HL-60 (cell line): ENCODE measurements at regions not wholly inside any gene's neighbourhood (a gene's known extent, or its start where the extent isn't known, plus 50 kb on each side); places are given as distances from the start of the nearest gene placed in this dataset.

Experiments
- DNase-seq, 2 experiments: peaks; one replicate each; pipeline ENCODE4 v3.0.0-alpha.2; 2010 to 2020; ENCODE audit warnings: low read depth in 1 of 2, low spot score in 1 of 2
- H3K27ac ChIP-seq: fragments of 250-450 bp; sonication (Bioruptor Pico); replicated peaks from 2 replicates; pipeline ENCODE4 v1.5.1; 2020; ENCODE audit warnings: mild to moderate bottlenecking, moderate library complexity
- H3K27me3 ChIP-seq: fragments of 250-450 bp; sonication (Bioruptor Pico); 2 replicates; pipeline ENCODE4 v1.5.1; 2021; ENCODE audit warnings: mild to moderate bottlenecking, moderate library complexity; ENCODE audit not compliant: insufficient read depth, poor library complexity, severe bottlenecking
- H3K4me3 ChIP-seq: replicated peaks from 2 replicates; pipeline ENCODE4 v1.5.1; 2011; ENCODE audit warnings: mild to moderate bottlenecking, control low read depth, low read length; ENCODE audit not compliant: insufficient read depth
- CTCF ChIP-seq: IDR thresholded peaks from one replicate; pipeline ENCODE4 v1.5.1; 2011; ENCODE audit warnings: low read length, control low read depth, inconsistent platforms; ENCODE audit not compliant: insufficient read depth
- GABPA ChIP-seq: IDR thresholded peaks from 2 replicates; pipeline ENCODE4 v1.6.1; 2012; ENCODE audit warnings: low read depth
- POLR2AphosphoS5 ChIP-seq: IDR thresholded peaks from 2 replicates; pipeline ENCODE4 v1.6.1; 2012; ENCODE audit warnings: low read depth
- REST ChIP-seq: IDR thresholded peaks from 2 replicates; pipeline ENCODE4 v1.6.1; 2012; ENCODE audit warnings: low read depth; ENCODE audit not compliant: insufficient replicate concordance
- SPI1 ChIP-seq: IDR thresholded peaks from 2 replicates; pipeline ENCODE4 v1.6.1; 2012; ENCODE audit warnings: low read depth, mild to moderate bottlenecking, borderline replicate concordance

GRCh38 chrX:26411045-26411444, 195.1 kb downstream of the MAGEB5 start:
- Histone ChIP-seq H3K27ac (no peak overlapping the region), H3K4me3 (no peak overlapping the region), H3K27me3 (no peaks in the 10 kb centered on the region)
- no peak for DNase-seq
- TF ChIP-seq SPI1: no peak
- TF ChIP-seq REST: no peak
- TF ChIP-seq GABPA: no peak
- no peak for TF ChIP-seq POLR2AphosphoS5
- no peak for TF ChIP-seq CTCF

GRCh38 chrX:26409636-26410035, 193.7 kb downstream of the MAGEB5 start:
- no peaks in the 10 kb centered on the region for H3K27me3 ChIP-seq
- TF ChIP-seq SPI1 (no peak), GABPA (no peak), REST (no peak)
- H3K27ac ChIP-seq: no peak overlapping the region
- DNase-seq: no peak
- no peak overlapping the region for H3K4me3 ChIP-seq

- no peak overlapping the region for H3K4me3 ChIP-seq
- TF ChIP-seq GABPA: no peak
- no peak for TF ChIP-seq POLR2AphosphoS5
- no peak for TF ChIP-seq CTCF
- no peak for TF ChIP-seq REST
- TF ChIP-seq SPI1: no peak
- DNase-seq: no peak
- no peak overlapping the region for H3K27ac ChIP-seq
- H3K27me3 ChIP-seq: no peaks in the 10 kb centered on the region
Observed at GRCh38 chrX:26387906-26388305, 171.9 kb downstream of the MAGEB5 start.
